ENCODE measurements at regions not wholly inside any gene's neighbourhood (a gene's known extent, or its start where the extent isn't known, plus 50 kb on each side); places are given as distances from the start of the nearest gene placed in this dataset.

DNA sequence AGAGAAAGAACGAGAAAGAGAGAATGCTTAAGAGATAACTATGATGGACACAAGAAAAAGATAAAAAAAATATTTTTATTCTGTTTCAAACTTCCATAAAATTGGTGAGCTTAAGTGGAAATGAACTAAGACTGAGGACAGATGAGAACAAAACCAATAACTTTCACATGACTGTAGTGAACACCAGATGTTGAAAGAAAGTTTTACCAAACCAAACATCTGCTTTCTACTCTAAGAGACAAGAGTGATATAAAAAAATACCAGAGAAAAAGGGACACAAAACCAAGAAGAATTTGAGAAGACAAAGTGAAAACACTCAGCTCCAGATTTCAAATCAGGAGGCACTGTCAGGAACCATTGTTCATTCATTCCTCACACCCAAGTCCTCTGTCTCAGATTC lies 147.9 kb downstream of the IMPG2 start:
- DNase-seq (ENCODE audit: low read depth in 3 of 3, low spot score in 2 of 3), result no peak

DNA sequence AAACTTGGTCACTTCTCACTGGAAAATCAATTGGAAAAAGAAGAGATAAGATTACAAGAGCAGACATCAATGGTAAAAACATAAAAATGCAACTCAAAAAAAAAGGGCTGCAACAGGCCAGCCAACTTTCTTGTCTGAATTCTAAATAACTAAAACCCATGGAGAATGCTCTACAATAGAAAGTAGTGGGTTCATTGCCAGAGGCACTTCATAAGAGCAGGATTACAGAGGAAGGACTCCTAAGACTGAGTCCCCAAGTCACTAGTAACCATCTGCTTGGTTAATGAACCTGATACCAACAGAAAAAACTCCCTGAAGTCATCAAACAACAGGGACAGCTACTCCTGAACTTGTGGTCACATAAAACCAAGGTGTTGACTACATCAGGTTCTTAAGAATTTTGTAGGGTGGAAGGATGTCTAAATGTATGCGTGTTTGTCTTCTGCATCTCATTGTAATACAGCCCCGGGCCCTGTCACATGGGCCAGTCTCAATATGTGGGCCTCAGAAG lies 148.6 kb downstream of the IMPG2 start:
- no peak for DNase-seq (ENCODE audit: low read depth in 3 of 3, low spot score in 2 of 3)

DNA sequence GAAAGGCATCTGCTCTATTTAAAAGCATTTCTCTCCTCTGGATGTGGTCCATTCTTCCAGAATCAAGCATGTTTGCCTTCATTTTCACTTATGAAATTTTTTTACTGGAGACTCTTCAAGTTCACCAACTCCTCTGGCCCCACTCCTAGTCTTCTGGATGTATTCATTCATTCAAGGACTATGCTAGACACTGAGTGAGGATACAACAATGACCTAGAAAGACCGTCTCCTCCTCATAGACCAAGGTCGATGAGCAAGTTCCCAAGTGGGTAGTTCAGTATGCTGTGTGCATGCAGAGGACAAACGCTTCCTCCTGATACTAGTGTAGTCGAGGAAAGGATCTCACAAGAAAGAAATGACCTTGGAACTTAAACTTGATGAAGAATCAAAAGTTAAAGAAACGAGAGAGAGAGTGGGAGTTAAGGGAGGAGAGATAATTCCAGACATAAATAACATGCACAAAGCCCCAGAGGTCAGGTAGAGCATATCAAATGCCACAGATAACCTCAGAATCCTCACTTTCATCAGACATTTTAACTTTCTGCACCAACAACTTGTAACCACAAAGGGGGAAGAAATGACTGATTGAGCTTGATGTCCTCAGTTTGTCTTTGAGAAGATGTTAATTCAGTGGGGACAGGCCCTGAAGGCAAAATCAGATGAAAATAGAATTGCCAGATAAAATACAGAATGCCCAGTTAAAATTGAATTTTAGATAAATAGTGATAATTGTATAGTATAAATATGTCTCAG lies 149.4 kb downstream of the IMPG2 start:
- DNase-seq (ENCODE audit: low read depth in 3 of 3, low spot score in 2 of 3), result no peak

DNA sequence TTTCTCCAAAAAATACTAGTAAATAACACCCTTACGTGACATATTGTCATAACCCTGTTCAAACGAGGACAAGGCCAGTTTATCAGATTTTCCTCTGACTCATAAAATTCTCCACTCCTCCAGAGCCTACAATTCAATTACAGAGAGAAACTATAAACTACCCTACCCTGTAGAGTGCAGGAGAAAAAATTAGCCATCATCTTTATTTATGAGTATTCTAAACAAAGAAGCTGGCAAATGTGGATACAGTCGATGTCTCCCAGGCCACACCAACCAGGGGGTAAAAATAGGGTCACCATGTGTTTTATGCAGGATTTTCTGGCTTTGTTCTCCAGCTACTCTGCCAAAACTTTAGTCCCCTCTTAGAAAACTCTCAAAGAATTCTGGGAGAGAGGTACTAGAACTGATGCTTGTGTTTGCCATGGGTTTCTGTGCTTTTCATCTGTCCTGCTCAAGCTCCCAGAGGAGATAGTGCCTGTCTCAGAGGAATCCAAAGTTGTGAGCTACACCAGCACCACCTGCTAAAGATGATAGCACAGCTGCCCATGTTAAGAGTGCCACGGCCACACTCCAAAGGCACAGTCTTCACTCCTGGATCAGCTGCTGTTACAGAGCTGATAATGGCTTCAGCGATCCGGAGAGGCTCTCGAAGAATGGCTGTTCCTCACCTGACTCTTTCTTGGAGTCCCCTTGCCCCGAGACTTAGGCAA lies 150.2 kb downstream of the IMPG2 start:
- DNase-seq (ENCODE audit: low read depth in 3 of 3, low spot score in 2 of 3), result no peak

DNA sequence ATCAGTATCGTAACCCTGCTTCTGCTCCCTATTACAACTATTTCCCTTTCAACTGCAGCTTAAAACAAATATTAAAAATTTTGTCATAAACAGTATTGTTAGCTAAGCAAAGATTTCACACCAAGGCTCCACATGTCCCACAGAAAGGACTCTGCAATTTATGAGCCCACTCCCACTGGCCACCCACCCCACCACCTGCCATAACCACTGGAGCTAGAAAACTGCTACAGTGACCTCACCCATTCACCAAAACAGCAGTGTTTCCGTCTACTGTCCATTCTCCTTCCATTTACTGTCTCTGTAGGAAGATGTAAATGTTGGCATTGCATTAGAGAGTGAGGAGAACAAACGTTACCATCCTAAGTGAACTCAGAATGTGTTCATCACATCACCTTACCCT lies 150.9 kb downstream of the IMPG2 start:
- no peak for DNase-seq (ENCODE audit: low read depth in 3 of 3, low spot score in 2 of 3)

DNA sequence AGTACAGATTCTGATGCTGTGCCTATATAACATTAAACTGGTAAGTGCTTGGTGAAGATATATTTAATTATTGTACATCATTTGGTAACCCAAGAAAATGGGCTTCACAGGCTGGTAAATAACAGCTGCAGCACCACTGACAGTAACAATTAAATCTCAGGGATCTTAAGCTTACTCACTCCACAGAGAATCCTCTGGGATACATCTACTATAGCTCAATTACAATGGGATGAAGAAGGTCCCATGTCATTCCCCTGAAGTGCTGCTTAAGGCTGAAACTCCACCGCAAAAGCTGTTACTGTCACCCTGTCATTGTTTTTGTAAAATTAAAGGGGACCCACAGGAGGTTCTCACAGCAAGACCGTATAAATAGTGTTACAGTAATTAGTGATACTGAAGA lies 153.0 kb downstream of the IMPG2 start:
- no peak for DNase-seq (ENCODE audit: low read depth in 3 of 3, low spot score in 2 of 3)

DNA sequence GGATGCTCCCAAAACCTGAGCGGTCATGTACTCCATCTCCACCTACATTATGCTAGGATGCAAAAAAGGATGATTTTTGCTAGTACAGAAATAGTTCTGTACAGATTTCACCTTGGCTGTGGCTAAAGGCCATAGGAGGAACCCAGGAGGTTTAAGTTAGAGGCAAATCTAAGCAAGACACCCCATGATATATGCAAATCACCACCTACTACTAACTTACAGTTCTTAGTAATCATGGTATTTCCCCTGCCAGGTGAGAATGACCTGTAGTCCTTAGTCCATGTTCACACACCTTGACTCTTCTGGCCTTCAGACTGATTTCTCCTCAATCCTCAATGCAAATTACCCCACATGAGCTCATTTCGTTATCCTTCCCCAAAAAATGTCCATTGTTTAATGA lies 154.2 kb downstream of the IMPG2 start:
- DNase-seq (ENCODE audit: low read depth in 3 of 3, low spot score in 2 of 3), result no peak

DNA sequence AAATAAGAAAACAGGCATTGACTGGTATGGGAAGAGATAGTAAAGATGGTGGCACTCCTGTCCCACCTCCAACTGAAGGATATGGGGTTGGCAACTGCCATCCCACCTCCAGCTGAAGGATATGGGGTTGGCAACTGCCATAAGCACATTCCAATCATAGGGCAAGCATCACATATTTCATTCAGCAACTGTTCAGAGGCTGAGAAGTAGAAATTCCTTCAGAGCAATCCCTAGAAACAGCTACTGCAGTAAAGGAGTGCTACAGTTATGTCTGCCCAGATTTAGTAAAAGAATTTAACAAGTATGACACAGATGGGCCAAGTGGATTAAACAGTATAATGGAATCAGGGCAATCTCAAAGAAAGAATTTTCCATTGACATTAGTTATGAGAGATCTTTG lies 156.8 kb downstream of the IMPG2 start:
- DNase-seq (ENCODE audit: low read depth in 3 of 3, low spot score in 2 of 3), result no peak

DNA sequence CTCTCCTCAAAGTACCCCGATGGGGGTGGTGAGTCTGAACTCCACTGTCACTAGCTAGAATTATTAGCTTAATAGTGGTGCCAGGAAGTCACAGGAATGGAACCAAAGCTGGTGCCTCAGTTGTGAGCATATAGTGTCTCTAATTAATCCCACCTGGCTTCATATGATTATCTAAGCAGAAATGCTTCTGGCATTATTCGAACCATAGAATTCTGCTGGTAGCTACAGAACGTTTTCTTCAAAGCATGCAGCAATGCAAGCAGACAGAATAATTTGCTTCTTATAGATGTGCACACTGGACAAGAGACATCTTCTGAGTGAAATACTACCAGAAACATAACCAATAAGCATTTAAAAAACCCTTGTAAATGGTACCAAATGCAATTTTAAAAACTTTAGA lies 160.9 kb downstream of the IMPG2 start:
- DNase-seq (ENCODE audit: low read depth in 3 of 3, low spot score in 2 of 3), result no peak

DNA sequence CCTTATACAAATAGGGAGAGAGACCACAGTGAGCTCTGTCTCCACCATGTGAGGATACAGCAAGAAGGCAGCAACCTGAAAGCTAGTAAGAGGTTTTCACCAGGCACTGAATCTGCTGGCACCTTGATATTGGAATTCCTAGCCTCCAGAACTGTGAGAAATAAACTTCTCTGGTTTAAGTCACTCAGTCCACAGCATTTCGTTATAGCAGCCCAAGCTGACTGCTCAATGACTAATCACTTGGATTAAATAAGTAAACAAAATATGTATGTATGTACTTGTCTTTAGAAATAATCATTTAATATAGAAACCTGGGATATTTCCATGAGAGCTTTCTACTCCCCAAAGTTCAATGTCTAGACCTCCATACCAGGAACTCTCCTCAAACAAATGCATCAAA lies 162.0 kb downstream of the IMPG2 start:
- DNase-seq (ENCODE audit: low read depth in 3 of 3, low spot score in 2 of 3), result no peak

DNA sequence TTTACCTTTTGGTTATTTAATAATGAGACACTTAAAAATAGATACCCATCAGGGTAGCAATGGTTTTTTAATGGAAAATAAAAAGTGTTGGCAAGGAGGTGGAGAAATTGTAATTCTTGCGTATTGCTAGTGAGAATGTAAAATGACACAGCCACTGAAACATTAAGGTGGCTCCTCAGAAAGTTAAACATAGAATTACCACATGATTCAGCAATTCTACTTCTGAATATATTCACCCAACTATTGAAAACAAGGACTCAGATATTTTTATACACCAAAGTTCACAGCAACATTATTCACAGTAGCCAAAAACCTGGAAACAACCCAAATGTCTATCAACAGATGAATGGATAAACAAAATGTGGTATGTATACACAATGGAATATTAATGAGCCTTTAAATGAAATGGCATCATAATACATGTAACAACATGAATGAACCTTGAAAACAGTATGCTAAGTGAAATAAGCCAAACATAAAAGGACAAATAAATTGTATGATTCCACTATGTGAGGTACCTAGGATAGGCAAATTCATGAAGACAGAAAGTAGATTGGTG lies 163.5 kb downstream of the IMPG2 start:
- no peak for DNase-seq (ENCODE audit: low read depth in 3 of 3, low spot score in 2 of 3)

DNA sequence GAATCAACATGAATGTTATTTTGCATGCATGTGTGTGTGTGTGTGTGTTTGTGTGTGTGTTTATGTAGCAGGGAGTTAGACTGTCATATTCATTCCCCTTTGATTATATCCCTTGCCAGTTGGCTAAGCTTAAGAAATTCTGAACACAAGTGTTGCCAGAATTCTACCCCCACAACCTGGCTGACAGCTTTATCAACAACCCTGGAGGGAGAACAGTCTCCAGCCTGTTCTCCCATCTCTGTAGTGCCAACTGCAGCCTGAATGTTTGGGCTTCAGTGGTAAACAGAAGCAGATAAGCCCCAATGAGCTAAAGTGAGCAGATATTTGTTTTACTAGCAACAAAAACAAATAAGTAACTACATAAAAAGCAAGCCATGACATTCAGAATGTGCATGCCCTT lies 162.6 kb upstream of the ABI3BP start:
- no peak for DNase-seq (ENCODE audit: low read depth in 3 of 3, low spot score in 2 of 3)

DNA sequence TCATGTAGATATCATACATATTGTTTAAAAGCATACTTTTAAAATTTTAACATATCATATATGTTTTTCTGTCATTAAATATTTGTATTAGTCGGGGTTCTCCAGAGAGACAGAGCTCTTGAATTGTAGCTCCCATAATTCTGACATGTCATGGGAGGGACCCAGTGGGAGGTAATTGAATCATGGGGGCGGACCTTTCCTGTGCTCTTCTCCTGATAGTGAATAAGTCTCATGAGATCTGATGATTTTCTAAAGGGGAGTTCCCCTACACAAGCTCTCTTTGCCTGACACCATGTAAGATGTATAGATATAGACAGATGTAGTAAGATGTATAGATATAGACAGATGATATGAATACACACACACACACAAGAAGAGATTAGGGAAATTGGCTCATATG lies 161.2 kb upstream of the ABI3BP start:
- DNase-seq (ENCODE audit: low read depth in 3 of 3, low spot score in 2 of 3), result no peak

DNA sequence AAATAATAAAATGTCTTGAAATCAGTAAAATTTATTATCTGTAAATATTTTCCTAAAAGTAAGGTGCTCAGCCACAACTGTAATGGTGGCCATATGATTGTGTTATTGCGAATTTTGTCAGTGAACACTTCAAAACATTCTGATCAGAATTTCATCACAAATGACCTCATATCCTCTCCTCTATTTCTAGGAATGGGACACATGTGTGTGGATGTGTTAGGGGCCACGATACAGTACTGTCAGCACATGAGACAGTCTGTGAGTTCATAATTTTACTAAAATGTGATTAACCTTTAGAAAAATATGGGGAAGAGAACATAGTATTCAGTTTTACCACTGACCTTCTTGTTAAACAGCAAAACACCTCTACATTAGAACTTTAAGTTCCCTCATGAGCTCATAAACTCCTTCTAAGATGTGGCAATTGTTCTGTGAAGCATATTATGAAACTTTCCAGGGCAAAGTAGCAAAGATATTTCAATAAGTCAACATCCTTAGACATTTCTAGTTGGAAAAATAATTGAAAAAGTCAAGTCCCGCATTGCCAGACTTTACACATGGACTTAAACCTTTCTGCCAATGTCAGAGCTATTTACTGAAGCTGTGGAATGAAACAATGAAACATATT lies 158.2 kb upstream of the ABI3BP start:
- DNase-seq (ENCODE audit: low read depth in 3 of 3, low spot score in 2 of 3), result no peak

DNA sequence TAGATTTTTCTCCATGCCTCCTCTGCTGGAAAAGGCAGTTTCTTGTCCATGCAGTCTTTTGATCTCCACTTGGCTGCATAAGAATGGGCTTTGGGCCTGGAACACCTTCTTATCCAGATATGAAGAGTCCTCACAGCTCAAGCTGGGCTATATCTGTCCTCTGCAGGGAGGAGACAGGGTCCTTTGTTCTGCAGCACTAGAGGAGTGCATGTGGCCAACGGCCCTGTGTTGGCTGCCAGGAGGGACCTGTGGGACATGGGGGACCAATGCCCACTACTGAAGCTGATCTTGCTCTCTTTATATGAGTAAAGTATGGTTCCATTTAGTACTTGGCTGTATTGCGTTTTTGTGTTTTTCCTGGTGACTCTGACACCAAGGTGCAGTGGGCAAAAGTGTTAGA lies 157.3 kb upstream of the ABI3BP start:
- DNase-seq (ENCODE audit: low read depth in 3 of 3, low spot score in 2 of 3), result no peak

DNA sequence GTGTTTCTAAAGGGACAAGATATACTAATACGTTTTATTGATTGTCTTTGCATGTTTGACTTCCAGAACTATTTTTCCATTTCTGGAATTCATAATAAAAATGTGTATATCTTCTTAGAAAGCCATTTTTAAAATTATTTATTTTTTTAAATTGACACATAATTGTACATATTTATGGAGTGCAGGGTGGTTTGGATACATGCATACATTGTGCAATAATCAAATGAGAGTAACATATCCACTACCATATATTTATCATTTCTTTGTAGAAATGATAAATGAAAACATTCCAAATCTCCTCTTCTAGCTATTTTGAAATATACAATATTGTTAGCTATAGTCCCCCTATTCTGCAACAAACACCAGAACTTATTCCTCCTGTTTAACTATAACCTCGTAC lies 156.5 kb upstream of the ABI3BP start:
- no peak for DNase-seq (ENCODE audit: low read depth in 3 of 3, low spot score in 2 of 3)

DNA sequence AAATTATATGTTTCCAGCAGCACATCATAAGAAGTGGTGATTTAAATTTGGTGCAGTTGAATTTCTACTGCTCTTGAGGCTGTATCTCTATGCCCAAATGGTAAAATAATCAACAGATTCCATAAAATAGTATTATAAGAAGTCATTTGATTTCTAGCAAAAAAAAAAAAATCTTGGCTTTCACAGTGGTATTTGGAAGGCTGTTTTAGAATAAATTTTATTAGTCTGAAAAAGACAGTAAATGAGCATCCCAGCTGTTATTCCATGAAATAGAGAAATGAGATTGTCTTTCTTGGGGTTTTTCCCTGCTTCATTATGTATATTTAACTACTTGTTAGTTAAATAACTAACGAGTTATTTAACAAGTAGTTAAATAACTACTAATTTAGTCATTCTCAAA lies 156.0 kb upstream of the ABI3BP start:
- DNase-seq (ENCODE audit: low read depth in 3 of 3, low spot score in 2 of 3), result no peak

DNA sequence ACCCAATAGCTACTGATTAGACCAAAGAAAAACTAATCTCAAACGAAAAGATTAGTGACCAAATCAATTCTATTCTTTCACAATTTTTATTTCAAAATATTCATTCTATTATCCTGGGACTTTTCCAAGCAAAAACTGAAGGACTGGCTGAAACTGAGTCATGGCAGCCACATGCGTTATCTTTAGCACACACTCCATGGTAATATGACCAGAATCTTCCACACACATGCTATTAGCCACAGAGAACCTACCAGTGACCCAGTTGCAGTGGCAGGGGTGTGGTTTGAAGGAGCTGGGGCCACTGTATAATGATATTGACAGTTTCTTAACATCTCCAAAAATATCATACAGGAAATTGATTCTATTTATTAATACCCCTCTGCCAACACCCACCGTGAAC lies 154.8 kb upstream of the ABI3BP start:
- no peak for DNase-seq (ENCODE audit: low read depth in 3 of 3, low spot score in 2 of 3)

DNA sequence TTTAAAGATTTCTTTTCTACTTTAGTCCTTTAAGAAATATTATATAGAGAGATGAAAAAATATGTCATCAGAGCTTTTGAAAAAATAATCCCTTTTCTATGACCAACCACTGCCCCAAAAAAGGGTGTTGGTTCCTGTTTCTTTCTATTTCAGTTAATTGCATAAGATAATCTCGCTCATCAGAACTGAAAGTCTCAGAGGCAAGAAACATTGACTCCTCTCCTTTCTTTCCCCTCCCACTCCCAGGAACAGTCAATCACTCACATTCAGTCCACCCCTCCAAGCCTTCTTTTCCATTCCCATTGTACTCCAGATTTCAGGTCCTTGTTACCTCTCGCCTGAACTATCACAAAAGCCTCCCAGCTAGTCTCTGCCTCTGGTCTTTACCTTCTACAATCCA lies 153.7 kb upstream of the ABI3BP start:
- no peak for DNase-seq (ENCODE audit: low read depth in 3 of 3, low spot score in 2 of 3)

DNA sequence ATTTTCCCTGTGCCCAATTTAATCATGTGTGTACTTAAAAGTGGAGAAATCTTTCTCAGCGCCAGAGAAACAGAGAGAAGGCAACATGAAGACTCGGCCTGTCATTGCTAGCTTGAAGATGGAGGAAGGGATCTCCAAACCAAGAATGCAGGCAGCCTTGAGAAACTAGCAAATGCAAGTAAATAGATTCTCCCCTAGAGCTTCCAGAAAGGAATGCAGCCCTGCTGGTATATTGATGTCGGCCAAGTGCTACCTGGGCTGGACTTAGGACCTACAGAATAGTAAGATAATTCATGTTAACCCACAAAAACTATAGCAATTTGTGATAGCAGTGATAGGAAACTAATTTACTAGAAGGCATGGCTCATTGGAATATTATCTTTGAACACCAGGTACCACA lies 150.9 kb upstream of the ABI3BP start:
- no peak for DNase-seq (ENCODE audit: low read depth in 3 of 3, low spot score in 2 of 3)

DNA sequence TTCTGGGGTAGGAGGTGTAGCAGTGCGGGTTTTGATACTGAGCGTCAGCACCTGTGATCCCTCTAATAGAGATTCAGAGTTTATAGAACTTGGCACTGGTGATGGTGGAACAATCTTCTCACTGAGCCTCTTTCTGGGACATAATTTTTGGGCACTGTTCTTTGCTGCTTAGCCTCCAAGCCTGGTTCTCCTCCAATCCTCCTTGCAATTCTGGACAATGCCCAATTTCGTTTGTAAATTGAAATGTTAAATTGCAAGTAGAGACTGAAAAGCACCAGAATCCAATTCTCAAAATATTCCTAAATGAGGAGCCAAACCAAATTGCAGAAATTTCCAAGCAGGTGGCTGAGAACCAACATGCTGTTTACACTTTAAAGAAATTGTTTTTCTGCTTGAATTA lies 149.8 kb upstream of the ABI3BP start:
- DNase-seq (ENCODE audit: low read depth in 3 of 3, low spot score in 2 of 3), result no peak

DNA sequence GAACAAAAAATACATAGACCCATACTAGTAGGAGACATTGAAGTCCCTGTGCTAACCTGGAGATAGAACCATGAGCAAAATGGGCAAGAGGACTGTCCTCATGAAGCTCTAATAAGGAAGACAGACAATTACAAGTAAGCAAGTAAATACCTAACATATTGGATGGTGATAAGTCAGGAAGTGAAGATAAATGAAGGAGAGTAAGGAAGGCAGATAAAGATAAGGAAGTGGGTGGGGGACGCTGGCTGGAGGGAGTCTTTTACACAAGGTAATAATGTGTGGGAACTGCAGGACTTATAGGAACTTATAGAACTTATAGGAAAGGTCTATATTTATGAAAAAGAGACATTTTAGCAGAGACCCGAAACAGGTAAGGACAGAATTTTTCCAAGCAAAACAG lies 148.9 kb upstream of the ABI3BP start:
- DNase-seq (ENCODE audit: low read depth in 3 of 3, low spot score in 2 of 3), result no peak

All from right renal cortex interstitium (tissue), 3 donors.